Kidney tubule cell (primary cell): ENCODE measurements at regions not wholly inside any gene's neighbourhood (a gene's known extent, or its start where the extent isn't known, plus 50 kb on each side); places are given as distances from the start of the nearest gene placed in this dataset.
"Not testable (repeated sequence)": the region's sequence is repeated elsewhere in the genome, so short reads cannot be mapped to it uniquely, and the experiment has no call there.

Experiments
- DNase-seq: peaks from one replicate; pipeline ENCODE4 v3.0.0-alpha.2; 2018; ENCODE audit warnings: low spot score

DNA sequence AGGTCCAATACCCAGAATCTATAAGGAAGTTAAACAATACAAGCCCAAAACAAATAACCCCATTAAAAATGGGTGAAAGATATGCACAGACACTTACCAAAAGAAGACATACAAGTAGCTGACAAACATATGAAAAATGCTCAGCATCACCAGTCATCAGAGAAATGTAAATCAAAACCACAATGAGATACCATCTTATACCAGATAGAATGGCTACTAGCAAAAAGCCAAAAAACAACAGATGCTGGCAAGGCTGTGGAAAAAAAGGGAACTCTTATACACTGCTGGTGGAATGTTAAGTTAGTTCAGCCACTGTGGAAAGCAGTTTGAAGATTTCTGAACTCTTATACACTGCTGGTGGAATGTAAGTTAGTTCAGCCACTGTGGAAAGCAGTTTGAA is 331.1 kb downstream of the KIF20B start:
- DNase-seq: no peak

GRCh38 chr10:90034862-90035261 is 333.5 kb downstream of the KIF20B start:
- DNase-seq: not testable (repeated sequence)

DNA sequence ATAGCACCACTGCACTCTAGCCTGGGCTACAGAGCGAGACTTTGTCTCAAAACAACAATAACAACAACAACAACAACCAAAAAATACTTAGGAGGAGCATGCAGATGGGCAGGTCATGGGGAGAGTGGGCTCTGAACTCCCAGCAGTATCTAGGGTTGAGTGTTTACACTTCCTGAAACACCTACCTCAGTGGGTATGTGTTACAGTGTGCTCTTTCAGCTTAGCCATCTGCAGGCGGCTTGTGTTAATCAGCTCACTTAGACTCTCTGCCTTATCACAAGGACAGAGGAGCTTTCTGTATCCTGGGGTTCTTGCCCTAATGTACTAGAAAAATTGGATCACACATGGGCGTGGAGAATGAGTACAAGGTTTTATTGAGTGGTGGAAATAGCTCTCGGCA is 340.2 kb downstream of the KIF20B start:
- DNase-seq: no peak

DNA sequence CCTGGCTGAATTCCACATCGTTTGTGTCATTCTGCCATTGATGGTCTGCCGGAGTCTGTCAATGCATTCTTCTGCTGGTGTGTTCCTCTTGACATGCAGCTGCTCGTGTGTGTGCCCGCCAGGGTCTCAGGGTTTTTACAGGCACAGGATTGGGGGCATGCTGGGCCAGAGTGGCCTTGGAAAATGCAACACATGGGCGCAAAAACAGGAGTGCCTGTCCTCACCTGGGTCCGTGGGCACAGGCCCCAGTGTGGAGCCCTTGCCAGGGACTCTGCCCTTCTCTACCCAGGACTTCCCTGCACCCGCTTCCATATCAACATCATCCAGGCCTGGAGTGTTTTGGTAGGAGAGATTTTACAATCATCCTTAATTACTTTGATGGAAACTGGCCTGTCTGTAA is 340.7 kb downstream of the KIF20B start:
- no peak for DNase-seq

DNA sequence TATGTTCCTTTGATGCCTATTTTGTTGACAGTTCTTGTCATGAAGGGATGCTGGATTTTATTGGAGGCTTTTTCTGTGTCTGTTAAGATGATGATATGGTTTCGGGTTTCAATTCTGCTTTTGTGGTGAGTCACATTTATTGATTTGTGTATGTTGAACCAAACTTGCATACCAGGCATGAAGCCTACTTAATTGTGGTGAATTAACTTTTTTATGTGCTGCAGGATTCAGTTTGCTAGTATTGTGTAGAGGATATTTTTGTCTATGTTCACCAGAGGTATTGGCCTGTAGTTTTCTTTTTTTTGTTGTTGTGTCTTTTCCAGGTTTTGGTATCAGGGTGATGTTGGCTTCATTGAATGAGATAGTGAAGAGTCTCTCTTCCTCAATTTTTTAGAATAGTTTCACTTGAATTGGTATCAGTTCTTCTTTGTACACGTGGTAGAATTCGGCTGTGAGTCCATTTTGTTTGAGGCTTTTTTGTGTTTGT is 345.9 kb downstream of the KIF20B start:
- no peak for DNase-seq

- no peak for DNase-seq
Measured at GRCh38 chr10:90051053-90051452, 349.7 kb downstream of the KIF20B start.

GRCh38 chr10:90051474-90051873 is 350.1 kb downstream of the KIF20B start:
- DNase-seq: no peak

DNA sequence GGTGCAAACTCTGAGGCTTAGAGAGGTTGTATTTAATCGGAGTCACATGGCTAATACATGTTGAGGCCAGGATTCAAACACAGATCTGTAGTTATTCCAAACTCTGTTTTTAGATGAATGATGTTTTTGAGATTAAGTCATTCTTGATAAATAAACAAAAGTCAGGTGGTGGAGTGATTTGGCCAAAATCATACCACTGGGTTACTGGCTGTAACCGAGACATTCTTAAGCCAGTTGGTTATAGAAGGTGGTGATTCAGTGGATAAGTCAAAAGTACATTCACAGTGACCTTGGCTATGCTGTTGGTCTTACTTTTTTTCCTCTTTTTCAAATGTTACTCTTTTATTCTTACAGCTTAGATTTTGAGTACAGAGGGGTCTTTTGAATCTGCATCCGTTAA is 361.4 kb downstream of the KIF20B start:
- DNase-seq: no peak

GRCh38 chr10:90064295-90064694 is 362.9 kb downstream of the KIF20B start:
- no peak for DNase-seq

GRCh38 chr10:90066435-90066834 is 365.0 kb downstream of the KIF20B start:
- no peak for DNase-seq

- no peak for DNase-seq
Measured at GRCh38 chr10:90075995-90076394, 374.6 kb downstream of the KIF20B start.

DNA sequence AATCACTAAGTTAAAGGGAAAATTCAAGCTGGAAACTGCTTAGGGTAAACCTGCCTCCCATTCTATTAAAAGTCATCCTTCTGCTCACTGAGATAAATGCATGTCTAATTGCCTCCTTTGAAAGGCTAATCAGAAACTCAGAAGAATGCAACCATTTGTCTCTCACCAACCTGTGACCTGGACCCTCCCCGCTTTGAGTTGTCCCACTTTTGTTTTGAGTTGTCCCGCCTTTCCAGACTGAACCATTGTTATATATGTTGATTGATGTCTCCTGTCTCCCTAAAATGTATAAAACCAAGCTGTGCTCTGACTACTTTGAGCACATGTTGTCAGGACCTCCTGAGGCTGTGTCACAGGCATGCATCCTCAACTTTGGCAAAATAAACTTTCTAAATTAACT is 378.4 kb downstream of the KIF20B start:
- DNase-seq: no peak

DNA sequence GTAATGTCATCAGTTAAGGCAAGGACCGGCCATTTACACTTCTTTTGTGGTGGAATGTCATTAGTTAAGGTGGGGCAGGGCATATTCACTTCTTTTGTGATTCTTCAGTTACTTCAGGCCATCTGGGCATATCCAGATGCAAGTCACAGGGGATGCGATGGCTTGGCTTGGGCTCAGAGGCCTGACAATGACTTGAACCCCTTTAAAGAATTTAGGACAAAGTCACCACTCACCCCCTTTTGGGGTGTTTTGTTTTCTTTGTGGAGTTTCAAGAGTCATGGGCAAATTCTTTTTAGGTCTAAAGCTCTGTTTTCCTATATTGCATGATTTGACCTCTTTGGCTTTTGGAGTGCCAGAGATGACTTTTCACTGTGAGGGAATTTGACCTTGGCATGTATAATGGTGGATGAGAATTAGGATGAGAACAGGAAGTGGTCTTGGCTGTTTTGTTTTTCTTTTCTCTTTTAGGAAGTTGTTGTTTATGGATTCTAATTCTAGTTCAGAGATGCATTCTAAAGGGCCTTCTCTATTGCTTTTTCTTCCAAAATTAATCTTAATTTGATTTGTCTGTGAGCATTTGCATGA is 385.3 kb downstream of the KIF20B start:
- DNase-seq: not testable (repeated sequence)

DNA sequence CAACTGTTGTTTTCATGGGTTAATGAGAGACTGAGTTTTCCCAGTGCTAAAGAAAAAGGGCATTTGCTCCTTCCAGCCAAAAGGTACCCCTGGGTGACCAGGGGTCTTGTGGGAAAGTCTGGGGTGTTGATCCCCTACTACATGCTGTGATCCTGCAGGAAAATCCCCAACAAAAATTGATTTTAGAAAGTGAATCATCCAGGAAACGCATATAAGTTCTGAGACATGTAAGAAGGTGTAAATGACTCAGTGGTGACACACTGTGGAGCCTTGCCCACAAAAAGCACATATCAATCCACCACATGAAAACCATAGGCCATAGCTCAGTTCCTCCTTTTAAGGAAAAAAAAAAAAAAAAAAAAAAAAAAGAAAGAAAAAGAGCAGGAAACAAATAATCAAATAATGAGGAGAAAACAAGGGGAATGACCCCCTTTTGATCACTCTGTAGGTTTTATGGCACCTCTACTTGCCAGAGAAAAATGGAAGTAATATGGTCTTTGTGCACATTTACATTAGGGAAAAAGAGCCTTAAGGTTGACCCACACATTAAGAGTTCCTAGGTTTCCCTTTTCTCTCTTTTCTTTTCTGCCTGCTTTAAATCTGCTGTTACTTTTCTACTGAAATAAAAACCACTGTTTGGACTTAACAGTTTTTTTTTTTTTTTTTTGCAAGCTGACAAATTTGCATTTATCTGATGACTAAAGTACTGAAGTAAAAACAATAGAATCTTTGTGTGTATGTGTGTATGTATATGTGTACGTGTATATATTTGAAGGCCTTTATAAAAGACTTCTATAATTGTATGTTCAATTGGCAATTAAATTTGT is 386.0 kb downstream of the KIF20B start:
- DNase-seq: peak; percentile 52

- no peak for DNase-seq
Measured at GRCh38 chr10:90088024-90088317, 386.6 kb downstream of the KIF20B start.

DNA sequence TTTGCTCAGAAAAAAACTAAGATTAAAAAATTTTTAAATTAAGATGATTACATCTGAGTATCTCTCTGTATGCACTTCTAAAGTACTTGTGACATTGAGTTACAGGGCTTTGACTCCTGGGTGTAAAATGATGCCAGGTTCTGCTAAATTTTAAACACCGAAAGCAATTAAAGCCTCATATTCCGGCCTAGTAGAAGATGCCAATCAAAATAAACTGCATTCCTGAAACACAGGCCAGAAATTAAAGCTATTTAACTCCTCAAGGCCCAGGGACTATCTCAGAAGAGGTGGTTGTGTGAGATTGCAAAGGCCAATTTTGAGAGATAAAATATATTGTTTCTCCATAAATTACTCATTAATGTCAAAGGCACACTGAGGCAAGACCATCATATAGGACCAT is 388.3 kb downstream of the KIF20B start:
- DNase-seq: no peak

- DNase-seq: no peak
Measured at GRCh38 chr10:90096196-90096595, 394.8 kb downstream of the KIF20B start.

DNA sequence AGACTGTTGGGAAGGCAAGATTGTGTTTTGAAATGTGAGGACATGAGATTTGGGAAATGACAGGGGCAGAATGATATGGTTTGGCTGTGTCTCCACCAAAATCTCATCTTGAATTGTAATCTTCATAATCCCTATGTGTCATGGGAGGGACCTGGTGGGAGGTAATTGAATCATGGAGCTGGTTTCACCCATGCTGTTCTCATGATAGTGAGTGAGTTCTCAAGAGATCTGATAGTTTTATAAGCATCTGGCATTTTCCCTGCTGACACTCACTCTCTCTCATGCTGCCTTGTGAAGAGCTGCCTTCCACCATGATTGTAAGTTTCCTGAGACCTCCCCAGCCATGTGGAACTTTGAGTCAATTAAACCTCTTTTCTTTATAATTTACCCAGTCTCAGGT is 406.2 kb downstream of the KIF20B start:
- not testable (repeated sequence) for DNase-seq

DNA sequence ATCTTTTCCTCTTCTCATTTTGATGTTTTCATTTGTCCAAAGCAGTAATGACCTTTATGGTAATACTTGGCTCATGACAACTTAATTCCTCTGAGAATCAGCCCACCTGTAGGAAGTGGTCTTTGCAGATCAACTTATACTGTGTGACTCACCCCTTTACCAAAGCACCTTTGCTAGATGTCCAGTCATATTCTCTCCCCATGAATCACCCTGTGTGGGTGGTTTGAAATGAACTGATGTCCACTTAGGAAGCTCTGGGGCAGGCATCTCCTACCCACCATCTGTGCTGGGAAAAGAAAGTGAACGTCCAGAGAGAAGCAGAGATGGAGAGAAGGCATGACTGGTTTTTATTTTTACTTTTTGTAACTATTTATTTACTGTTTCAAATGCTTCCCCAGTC is 410.3 kb downstream of the KIF20B start:
- DNase-seq: no peak

DNA sequence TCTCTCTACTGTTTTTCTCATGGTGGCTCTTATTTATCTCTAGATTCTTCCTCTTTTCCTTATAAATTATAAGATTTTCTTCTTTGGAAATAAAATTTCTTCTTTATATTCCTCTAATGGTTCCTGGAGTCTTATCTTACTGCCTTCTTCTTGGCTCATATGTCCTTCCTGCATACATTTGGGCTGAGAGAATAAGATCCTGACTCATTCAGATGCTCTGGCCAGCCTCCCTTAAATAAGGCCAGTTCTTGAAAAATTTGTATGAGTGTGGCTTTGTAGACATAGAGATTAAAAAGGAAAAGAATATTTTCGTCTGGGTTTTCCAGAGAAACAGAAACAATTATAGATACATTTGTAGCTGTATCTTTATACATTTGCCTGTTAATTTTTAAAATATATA is 411.3 kb downstream of the KIF20B start:
- DNase-seq: no peak

DNA sequence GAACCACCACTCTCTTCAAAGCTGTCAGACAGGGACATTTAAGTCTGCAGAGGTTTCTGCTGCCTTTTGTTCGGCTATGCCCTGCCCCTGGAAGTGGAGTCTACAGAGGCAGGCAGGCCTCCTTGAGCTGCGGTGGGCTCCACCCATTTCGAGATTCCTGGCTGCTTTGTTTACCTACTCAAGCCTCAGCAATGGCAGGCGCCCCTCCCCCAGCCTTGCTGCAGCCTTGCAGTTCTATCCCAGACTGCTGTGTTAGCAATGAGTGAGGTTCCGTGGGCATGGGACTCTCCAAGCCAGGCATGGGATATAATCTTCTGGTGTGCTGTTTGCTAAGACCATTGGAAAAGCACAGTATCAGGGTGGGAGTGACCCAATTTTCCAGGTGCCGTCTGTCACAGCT is 417.2 kb downstream of the KIF20B start:
- not testable (repeated sequence) for DNase-seq

- not testable (repeated sequence) for DNase-seq
Measured at GRCh38 chr10:90119631-90120280, 418.4 kb downstream of the KIF20B start.
